ENCODE measurements at regions not wholly inside any gene's neighbourhood (a gene's known extent, or its start where the extent isn't known, plus 50 kb on each side); places are given as distances from the start of the nearest gene placed in this dataset.
A peak's percentile ranks its signal among the peaks of the same experiment; 100 is the strongest.
"Not testable (repeated sequence)": the region's sequence is repeated elsewhere in the genome, so short reads cannot be mapped to it uniquely, and the experiment has no call there.

GRCh38 chr14:87656315-87656714, 336.7 kb downstream of the GALC start:
- DNase-seq (ENCODE audit: low spot score) = no peak
- intact Hi-C loops (cut with DNase I) = no loop called here
- ATAC-seq = no peak

DNA sequence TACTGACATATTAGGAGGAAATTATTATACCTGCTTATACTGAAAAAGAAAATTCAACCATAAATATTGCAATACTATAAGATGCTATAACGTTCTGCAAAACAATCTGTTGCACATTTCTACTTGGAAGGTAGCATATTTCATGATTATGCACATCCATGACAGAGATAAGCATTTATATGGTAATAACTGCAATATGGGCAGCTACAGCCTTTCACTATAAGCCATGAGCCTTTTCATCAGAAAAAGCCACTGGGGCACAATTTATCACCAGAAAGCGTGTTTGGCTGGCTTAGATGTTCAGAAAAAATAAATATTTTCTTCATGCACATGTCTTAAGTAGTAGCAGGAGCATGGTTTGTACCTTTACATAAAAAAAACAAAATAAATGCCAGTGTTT, 340.7 kb downstream of the GALC start:
- intact Hi-C loops (cut with DNase I) = no loop called here
- no peak for ATAC-seq
- DNase-seq (ENCODE audit: low spot score) = no peak

DNA sequence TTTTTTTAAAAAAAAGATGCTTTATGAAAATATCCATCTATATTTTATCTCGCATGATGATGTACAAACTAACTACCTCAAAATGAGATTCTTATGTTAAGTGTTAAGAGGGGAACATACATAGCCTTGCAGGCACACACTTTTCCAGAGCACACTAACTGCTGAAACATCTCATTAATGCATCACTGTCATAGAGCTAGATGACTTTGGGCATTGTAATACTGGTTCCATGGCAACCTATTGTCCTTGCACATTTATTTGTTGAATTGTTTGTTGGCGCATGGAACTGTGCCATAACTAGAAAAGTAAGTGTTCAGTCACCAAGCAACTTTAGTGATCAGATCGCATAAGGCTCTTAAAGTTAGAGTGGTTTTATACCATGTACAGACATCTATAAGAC, 348.3 kb downstream of the GALC start:
- intact Hi-C loops (cut with DNase I) = no loop called here
- ATAC-seq (no peak), DNase-seq (ENCODE audit: low spot score) (no peak)

DNA sequence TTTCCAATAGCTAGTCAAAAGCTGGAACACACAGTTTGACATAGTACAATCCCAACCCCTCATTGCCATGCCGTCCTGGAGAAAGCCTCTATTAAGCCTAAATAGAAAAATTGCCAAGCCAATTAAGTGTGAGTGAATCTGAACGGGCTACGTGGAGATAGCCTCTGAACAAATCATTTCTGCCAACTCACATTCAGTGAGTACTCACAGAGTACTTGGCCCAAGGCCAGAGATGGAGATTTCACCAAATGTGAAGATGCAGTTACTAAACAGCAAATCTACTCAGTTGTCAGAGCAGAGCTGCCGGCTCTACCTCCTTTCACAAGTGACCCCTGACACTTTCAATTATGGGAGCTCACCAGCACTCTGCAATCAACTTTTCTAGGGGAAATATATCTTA, 350.0 kb downstream of the GALC start:
- DNase-seq (ENCODE audit: low spot score) (no peak), ATAC-seq (no peak)
- intact Hi-C loops (cut with DNase I) = no loop called here

DNA sequence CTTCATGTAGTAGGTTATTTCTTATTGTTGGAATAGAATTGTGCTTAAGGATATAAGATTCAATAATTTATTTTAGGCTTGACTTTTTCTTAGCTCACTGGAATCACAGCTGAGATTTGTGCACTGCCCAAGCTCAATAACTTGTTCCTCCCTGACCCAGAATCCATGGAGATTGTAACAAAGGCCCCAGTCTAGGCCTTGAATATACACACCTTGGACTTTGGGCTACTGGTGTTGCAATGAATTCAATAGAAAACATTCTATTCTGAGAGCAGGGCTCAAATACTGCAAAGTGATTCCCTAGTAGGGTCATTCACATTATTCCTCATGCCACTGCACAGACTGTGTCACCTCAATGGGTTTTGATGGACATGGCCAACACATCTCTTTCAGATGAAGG, 352.4 kb downstream of the GALC start:
- intact Hi-C loops (cut with DNase I) = no loop called here
- ATAC-seq (no peak), DNase-seq (ENCODE audit: low spot score) (no peak)

DNA sequence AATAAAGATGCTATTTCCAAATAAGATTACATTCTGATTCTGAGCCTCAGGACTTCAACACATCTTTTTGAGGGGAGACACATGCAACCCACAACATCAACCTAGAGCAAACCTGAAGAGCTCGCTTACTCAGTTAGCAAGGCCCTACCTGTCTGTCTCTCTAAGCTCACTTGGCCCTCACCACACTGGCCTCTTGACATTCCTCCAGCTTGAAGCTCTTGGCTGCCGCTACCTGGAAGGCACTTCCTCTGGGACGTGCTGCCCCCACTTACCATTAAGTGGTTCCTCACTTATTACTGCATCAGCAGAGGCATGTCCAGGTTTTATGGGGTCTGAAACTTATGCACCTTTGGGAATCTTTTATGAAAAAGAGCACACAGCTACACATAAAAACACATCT, 354.8 kb downstream of the GALC start:
- DNase-seq (ENCODE audit: low spot score) (no peak), ATAC-seq (no peak)
- intact Hi-C loops (cut with DNase I) = no loop called here

- no peak for DNase-seq (ENCODE audit: low spot score)
- intact Hi-C loops (cut with DNase I) = no loop called here
- no peak for ATAC-seq
These were observed 357.5 kb downstream of the GALC start for GRCh38 chr14:87635442-87635841.

- DNase-seq (ENCODE audit: low spot score) = no peak
- ATAC-seq = no peak
- intact Hi-C loops (cut with DNase I) = no loop called here
These were observed 360.2 kb downstream of the GALC start for GRCh38 chr14:87632796-87633195.

- ATAC-seq (no peak), DNase-seq (ENCODE audit: low spot score) (no peak)
- intact Hi-C loops (cut with DNase I) = no loop called here
These were observed 362.1 kb downstream of the GALC start for GRCh38 chr14:87630846-87631245.

- DNase-seq (ENCODE audit: low spot score) (no peak), ATAC-seq (no peak)
- intact Hi-C loops (cut with DNase I) = no loop called here
These were observed 363.2 kb downstream of the GALC start for GRCh38 chr14:87629788-87630187.

- intact Hi-C loops (cut with DNase I) = no loop called here
- ATAC-seq = no peak
These were observed 364.2 kb downstream of the GALC start for GRCh38 chr14:87628780-87629179.

GRCh38 chr14:87628129-87628528, 364.9 kb downstream of the GALC start:
- DNase-seq (ENCODE audit: low spot score) = no peak
- ATAC-seq = peak; percentile 87
- intact Hi-C loops (cut with DNase I) = no loop called here

More at GRCh38 chr14:87628780-87629179, 364.2 kb downstream of the GALC start:
- no peak for DNase-seq (ENCODE audit: low spot score)

- intact Hi-C loops (cut with DNase I) = no loop called here
- DNase-seq (ENCODE audit: low spot score) (no peak), ATAC-seq (no peak)
These were observed 366.7 kb downstream of the GALC start for GRCh38 chr14:87626266-87626665.

GRCh38 chr14:87623616-87624015, 369.4 kb downstream of the GALC start:
- intact Hi-C loops (cut with DNase I) = no loop called here
- DNase-seq (ENCODE audit: low spot score) = no peak
- ATAC-seq = no peak

GRCh38 chr14:87617079-87617478, 375.9 kb downstream of the GALC start:
- DNase-seq (ENCODE audit: low spot score) = no peak
- intact Hi-C loops (cut with DNase I) = no loop called here
- no peak for ATAC-seq

- DNase-seq (ENCODE audit: low spot score) (peak; percentile 70), ATAC-seq (peak; percentile 53)
- intact Hi-C loops (cut with DNase I) = no loop called here
These were observed 376.9 kb downstream of the GALC start for GRCh38 chr14:87615822-87616679.

GRCh38 chr14:87615047-87615446, 377.9 kb downstream of the GALC start:
- intact Hi-C loops (cut with DNase I) = no loop called here
- ATAC-seq = no peak
- DNase-seq (ENCODE audit: low spot score) = no peak

- DNase-seq (ENCODE audit: low spot score) = no peak
- intact Hi-C loops (cut with DNase I) = no loop called here
- ATAC-seq = no peak
These were observed 379.1 kb downstream of the GALC start for GRCh38 chr14:87613881-87614280.

- ATAC-seq; DNase-seq (ENCODE audit: low spot score); intact Hi-C loops (cut with DNase I): not testable (repeated sequence)
These were observed 385.9 kb downstream of the GALC start for GRCh38 chr14:87607056-87607455.

DNA sequence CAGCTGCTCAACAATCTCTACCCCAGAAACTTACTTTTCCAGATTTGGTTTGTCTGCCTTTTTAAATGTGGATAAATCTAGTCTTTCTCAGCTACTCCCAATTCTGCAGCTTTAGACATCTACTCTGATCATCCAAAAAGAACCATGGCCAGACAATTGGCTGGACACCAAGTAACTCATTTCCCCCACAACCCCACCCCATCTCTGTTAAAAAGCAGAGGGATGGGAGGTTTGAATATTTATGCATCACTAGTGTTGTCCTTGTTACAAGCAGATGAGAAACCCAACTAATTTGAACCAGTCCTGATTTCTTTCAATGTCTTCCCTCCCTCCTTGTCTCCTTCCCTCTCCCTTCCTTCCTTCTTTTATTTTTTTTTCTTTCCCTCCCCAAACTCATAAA, 391.9 kb downstream of the GALC start:
- intact Hi-C loops (cut with DNase I) = no loop called here
- no peak for ATAC-seq
- DNase-seq (ENCODE audit: low spot score) = no peak

- DNase-seq (ENCODE audit: low spot score) (no peak), ATAC-seq (no peak)
- intact Hi-C loops (cut with DNase I) = no loop called here
These were observed 392.7 kb downstream of the GALC start for GRCh38 chr14:87600240-87600639.

Measured in sciatic nerve (tissue), 2 donors.